HuH-7 (cell line): ENCODE measurements at regions not wholly inside any gene's neighbourhood (a gene's known extent, or its start where the extent isn't known, plus 50 kb on each side); places are given as distances from the start of the nearest gene placed in this dataset.
A peak's percentile ranks its signal among the peaks of the same experiment; 100 is the strongest.

Experiments used
- DNase-seq: peaks from one replicate; pipeline ENCODE4 v3.0.0; 2011; ENCODE audit warnings: low spot score

DNA sequence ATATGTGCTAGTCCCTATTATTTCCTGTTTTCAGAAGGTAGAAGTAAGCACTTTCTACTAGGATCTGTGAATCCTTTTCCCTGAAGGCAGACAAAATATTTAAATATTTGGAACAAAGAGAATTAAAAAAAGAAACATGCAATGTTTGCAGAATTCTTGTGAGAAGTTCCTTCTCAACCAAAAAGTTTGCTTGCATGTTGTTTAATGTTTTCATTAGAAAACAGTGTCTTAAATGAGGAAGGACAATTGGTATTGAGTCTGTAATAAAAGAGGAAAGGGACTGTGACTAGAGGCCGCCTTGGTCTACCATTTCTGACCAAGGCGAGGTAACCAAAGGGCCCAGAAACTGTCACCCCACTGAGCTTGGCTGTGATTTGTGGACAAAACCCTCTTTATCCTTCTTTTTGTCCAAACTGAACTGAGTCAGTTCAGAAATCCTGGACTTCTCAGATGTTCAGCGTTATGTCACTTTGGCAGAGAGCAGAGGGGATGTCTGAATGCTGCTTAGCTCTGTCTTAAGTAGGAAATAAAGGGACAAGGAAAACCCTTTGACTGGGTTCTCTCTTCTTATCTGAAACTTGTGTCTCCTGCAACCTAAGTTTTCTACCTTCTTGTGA is 129.8 kb upstream of the CPM start:
- DNase-seq = no peak

GRCh38 chr12:69064734-69065443 is 131.9 kb upstream of the CPM start:
- no peak for DNase-seq

- no peak for DNase-seq
Observed at GRCh38 chr12:69065775-69066174, 132.8 kb upstream of the CPM start.

GRCh38 chr12:69066492-69067373 is 133.8 kb upstream of the CPM start:
- DNase-seq = no peak

DNA sequence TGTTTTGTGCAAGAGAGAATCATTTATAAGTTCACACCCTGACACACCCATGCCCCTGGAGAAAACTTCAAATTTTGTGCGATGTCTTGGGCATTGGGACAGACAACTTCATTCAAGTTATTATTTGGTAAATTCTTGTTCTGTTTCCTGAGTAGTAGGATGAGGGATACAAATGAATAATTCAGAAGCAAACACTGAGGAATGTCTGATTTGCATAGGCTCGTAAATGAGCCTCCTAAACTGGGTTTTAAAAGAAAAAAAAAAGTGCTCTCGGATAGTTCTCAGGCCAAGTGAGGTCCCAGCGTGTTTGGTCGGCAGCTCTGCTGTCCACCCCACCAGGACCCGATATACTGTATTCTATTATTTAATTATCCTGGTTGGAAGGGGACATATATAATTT is 134.7 kb upstream of the CPM start:
- no peak for DNase-seq

- DNase-seq = no peak
Observed at GRCh38 chr12:69068448-69068847, 135.5 kb upstream of the CPM start.

- no peak for DNase-seq
Observed at GRCh38 chr12:69069479-69069878, 136.5 kb upstream of the CPM start.

- peak; percentile 61 for DNase-seq
Observed at GRCh38 chr12:69070319-69071090, 137.5 kb upstream of the CPM start.

GRCh38 chr12:69071091-69071370 is 138.1 kb upstream of the CPM start:
- no peak for DNase-seq

GRCh38 chr12:69073035-69073434 is 140.1 kb upstream of the CPM start:
- no peak for DNase-seq

GRCh38 chr12:69074556-69075349 is 141.8 kb upstream of the CPM start:
- DNase-seq = no peak

- peak; percentile 47 for DNase-seq
Observed at GRCh38 chr12:69083689-69084088, 150.7 kb upstream of the CPM start.

GRCh38 chr12:69084816-69085378 is 151.9 kb upstream of the CPM start:
- no peak for DNase-seq

DNA sequence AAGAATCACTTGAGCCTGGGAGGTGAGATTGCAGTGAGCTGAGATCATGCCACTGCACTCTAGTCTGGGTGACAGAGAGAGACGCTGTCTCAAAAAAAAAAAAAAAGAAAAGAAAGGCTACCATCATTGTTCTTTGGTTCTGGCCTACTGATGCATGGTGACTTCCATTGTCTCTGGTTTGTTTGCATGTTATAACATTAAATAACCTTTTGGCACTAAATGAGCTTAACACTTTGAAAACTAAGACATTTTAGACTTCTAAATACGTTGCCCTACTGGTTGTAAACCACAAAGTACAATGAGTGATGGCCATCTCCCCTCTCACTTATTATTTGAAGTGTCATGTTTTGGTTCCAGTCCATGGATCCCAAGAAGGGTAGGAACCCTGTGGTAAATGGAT is 152.9 kb upstream of the CPM start:
- no peak for DNase-seq

DNA sequence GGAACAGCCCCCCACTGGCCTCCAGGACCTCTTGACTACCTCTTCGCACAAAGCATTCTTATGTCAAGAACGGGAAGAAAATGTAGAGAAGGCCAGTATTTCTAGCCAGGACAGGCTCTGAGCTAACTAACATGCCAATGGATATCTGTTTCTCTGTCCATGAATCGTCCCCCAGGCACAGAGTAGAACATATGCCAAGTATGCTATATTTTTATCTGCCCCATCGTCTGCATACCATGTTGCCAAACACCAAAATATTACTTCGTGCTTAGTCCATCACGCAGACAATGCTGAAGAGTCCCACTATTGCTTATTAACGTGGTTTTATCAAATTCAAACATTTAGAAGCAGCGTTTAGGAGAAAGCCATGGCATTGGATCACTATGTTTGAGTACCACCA is 151.4 kb upstream of the CPSF6 start:
- DNase-seq = no peak

GRCh38 chr12:69090722-69091121 is 148.6 kb upstream of the CPSF6 start:
- DNase-seq = no peak

DNA sequence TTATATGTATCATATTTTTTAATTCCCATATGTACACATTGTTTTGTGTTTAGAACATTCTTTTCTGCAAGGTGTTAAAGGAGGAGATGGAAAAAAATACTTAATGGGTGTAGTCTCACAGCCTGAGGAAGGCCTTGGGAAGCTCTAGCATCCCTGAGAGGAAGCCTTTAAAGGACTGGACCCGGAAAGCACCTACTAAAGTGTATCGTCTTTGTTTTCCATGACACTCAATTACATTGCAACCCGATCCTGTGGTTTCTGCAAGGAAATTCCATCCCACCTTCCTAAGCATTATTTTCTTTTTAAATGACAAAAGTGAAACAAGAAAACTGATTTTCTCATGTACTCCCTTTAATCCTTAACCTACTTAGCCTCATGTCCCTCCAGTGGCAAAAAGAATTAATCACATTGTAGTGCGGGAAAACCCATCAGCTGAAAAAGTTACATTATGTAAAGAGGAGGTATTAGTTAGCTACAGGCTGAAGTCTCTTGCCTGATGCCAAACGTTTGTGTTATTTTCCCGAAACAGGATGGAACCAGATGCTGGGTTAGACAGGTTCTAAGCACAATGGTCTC is 147.8 kb upstream of the CPSF6 start:
- DNase-seq = no peak

DNA sequence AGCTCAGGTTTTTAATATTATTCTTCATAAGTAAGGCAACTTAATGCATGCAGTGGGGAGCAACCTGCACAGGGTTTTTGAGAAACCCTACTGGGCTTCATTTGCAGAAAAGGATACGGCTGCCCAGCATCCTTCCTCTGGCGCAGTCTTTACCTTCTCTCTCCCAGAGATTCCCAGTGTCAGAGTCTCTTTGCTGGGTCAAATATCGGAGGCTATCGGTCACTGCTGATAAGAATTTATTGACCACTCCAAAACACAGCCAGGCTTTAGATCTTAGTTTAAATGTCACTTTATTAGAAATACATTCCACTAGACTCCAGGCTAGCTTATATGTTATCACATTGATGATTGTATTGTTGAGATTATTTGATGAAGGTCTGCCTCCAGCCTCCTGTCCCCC is 147.2 kb upstream of the CPSF6 start:
- DNase-seq = no peak

- DNase-seq = no peak
Observed at GRCh38 chr12:69094606-69095216, 144.7 kb upstream of the CPSF6 start.

- no peak for DNase-seq
Observed at GRCh38 chr12:69095765-69096477, 143.4 kb upstream of the CPSF6 start.
